NCI-H510A treated with DMSO at 0.1 percent for 48 hours (cell line): ENCODE measurements at regions not wholly inside any gene's neighbourhood (a gene's known extent, or its start where the extent isn't known, plus 50 kb on each side); places are given as distances from the start of the nearest gene placed in this dataset.
"Not testable (repeated sequence)": the region's sequence is repeated elsewhere in the genome, so short reads cannot be mapped to it uniquely, and the experiment has no call there.

Experiments
- DNase-seq: peaks from one replicate; lab custom pipeline; 2025; lab: John Stamatoyannopoulos, UW

DNA sequence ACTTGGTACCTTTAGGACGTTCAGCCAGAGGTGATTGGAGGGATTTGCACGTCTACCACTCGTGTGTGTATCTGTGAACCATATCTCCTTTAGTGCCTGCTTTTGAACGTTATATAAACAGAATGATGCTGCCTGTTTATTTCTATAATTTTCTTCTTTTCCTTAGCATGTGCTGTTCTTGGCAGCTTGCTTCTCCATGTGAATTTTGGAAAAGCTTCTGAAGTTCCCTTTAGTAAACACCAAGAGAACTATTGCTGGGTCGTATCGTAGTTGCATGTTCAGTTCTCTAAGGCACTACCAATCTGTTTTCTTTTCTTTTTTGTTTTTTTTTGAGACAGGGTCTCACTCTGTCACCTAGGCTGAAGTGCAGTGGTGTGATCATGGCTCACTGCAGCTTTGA is 73.8 kb upstream of the FANCC start:
- not testable (repeated sequence) for DNase-seq

DNA sequence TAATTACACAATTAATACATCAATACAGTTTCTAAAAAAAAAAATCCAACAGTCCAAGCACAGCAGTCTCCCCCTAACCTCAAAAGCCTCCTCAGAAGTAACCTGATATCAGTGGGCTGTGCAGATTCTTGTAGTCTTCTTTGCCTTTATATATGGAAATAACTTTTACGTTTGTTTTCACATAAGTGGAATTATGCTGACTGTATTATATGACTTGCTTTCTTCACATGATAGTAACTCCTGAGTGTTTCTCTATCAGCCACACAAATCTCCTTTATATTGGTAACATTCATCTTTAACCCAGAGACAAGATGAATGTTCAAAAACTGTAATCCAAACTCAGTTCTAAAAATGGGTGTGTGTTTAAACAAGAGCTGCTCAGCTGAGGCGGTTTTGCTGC is 71.9 kb upstream of the FANCC start:
- no peak for DNase-seq

DNA sequence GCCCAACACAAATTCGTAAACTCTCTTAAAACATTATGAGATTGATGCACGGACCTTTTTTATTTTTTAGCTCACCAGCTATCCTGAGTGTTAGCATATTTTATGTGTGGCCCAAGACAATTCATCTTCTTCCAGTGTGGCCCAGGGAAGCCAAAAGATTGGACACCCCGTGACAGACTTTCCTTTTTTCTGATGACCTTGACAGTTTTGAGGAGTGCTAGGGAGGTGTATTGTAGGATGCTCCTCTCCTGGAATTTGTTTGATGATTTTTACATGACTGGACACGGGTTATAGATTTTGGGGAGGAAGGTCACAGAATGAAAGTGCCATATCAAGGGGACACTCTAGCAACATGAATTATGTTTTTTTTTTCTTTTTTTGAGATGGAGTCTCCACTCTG is 69.3 kb upstream of the FANCC start:
- no peak for DNase-seq

DNA sequence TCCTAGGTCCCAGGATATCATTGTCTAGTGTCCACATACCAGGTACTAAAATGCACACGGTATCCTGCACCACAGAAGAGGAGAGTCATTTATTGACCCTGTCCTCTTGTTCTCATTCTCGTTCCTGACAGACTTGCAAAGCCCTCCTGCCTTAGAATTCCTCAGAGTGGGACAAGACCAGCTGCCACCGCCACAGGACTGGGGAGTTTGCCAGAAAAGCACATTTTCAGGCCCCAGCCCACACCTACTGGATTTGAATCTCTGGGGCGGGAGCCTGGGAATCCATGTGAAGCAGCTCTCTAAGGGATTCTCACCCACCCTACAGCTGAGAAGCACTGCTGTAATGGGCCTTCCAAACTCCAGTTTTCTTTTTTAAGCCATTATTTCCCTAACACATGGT is 68.0 kb upstream of the FANCC start:
- DNase-seq, result no peak

DNA sequence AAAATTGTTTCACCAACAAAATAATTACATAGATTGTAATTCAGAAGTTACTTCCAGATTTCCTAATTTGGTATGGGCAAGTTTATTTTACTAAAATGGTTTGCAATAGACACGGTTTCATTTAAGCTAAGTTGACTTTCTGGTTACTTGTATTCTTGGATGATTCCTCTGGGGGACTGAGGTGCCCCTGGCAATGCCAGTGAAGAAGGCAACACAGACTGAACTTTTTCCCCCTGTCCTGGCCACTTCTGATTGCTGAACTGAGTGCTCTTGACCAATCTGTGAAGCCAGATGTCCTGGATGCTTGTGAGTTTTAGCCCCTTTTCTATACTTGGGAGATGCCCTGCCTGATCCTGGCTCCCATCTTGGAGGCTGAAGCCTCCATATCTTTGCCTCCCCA is 66.3 kb upstream of the FANCC start:
- DNase-seq, result no peak

DNA sequence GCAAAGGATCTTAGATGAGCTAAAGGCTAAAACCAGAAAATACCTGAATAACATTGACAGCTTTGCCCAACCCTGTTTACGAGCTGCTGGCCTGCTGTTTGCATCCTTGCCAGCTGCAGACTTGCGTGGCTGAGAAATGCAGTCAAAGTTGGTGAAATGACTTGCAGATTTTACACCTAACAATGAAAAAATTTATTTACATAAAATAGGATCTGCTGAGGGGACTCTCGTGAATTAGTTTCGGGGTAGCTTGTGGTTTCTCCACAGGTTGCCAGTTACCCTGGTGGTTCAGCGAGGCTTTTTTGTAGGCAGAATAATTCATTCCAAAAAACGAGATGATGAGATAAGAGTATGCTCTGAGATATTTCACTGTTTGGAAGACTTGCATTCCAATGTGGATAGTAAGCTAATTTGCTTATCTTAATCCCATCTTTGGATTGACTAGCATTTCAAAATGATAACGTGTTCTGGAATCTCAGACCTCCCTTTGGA is 65.7 kb upstream of the FANCC start:
- no peak for DNase-seq

DNA sequence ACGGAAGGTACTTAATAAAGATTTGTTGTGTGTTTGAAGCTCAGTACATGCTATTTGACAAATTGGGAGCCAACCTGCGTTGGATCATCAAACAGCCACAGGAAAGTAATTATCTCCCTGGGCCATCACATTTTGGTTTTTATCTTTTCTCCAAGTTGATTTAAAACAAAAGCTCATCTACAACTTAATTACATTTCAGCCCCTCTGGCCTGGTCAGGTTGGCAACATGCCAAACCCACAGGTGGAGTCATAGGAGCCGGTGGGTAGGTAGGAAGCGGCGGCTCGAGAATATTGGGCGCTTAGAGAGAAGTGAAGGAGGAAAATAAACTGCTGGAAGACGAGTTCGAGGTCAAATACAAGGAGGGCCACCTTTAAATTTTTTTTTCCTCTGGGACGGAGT is 64.9 kb upstream of the FANCC start:
- no peak for DNase-seq

DNA sequence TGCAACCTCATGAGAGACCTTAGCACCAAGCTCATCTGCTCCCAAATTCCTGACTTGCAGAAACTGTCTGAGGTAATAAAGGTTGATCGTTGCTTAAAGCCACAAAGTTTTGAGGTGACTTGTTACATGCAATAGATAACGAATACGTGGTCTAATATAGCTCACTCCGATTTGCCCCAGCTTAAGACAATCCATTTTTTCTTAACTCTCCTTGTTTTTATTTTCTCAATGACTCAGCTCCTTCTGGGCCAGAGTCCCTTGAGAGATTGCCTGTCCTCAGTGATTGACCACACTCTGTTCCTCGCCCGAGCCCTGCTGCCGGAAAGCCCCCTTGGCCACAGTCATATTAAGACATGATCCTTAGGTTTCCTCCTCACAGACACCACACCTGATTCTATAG is 63.7 kb upstream of the FANCC start:
- DNase-seq, result no peak

DNA sequence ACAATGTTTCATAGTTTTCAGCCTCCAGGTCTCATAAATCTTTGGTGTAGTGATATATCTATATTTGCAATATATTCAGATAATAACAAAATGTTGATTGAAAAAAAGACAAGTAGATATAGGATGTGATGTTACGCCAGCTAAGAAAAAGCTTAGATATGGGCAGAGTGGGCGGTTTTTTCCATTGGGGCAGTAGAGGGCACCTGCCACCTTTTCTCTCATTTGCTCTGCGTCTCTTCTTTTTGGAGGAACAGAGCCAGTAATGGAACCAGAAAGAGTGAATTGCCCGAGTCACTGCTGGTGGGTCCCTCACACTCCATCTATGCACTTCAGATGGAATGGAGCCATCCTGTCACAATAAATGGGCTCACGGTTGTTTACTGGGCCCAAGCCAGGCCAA is 62.1 kb upstream of the FANCC start:
- no peak for DNase-seq

DNA sequence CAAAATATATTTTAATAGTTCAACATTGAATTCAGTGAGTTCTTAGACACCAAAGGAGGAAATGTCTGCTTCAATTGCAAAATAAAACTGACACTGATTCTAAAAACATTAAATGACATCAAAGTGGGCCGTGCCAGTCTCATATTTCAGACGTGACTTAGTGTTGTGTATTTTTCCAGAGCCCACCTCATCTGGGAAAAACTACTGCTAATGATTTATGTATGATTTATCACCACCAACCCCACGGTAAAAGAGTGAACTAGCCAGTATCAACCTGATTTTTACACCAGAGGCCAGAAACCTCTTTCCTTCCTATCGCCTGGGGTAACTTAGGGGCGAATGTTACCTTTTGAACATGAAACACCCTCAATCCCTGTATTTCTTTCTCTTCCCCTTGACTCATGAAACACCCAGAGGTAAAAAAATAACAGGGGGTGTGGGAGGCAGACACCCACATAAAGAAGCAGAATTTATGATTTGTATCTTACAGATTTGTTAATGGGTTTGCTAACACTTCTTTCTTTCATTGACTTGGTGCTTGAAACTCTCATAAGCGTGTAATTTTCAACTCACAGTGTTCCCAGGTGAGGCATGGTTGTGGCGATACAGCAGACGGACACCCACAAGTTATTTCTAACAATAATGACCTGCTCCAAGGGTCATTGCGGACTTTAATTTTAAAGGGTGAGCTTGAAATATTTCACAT is 56.4 kb upstream of the FANCC start:
- no peak for DNase-seq

DNA sequence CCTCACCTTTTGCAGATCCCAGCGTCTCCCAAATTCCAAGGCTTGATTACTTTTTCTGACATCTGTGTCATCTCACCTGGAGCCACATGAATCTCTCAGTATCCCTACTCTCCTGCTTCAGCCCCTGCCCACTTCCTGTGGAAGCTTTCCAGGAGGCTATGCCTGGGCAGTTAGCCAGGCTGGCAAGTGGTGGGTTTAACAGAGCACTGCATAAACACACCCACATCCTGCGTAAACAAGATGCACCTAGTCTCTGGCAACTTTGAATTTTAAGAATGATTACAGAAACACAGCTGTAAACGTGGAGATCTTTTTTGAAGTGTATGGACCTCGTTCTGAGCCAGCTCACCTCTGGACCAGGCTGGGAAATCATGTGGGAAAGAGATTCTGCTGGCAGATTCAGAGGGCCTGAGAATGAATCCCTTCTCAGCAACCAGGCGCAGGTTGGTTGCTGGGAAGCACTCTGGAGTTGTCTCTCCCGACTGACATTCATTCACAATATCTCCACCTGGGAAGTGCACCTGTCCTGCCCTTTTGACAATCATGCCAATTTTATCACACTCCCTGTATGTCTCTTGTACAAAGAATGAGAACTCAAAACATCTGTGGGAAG is 55.7 kb upstream of the FANCC start:
- peak; percentile 63 for DNase-seq

DNA sequence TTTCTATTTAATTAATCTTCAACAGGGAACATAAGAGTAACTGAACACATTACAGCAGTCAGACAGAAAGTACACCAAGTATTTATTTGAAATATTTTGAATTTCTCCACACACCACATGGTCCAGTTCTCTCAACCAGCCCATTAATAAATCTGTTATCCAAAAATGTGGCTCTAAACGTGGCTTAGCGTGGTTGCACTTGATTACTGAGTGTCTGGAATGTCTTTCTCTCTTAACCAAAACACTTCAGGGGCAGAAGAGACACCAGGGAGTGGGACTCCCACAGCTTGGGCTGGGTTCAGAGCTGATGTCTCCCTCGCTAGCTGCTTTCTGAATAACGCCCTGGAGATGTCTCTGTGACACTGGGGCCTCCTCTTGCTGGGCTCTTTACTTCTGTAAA is 52.6 kb upstream of the FANCC start:
- DNase-seq, result no peak

DNA sequence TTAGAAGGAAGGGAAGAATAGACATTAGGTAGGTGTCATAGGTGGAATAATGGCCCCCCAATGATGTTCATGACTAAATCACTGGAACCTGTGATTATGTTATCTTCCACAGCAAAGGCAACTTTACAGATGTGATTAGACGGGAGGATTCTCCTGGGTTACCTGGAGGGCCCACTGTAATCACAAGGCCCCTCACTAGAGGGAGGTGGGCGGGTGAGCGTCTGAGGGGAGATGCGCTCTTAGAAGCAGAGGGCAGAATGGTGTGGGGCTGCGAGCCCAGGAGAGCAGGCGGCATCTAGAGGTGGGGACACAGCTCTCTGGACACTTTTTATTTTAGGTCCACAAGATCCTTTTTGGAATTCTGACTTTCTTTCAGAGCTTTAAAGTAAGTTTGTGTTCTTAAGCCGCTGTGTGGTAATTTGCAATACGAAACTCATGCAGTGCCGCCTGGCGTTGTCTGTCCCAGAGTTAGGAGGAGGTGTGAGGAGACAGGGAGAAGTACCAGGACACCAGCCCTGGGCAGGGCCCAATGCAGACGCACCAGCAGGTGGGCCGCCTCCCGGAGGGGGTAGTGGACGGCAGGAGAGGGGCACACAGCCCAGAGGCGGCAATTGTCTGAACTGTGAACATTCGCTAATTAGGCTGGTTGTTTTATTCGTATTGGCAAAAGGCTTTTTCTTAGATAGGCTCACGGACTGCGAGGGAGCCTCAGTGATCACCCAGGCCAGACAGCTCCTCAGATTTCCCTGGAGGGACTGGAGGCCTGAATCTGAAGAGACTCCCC is 51.1 kb upstream of the FANCC start:
- DNase-seq, result no peak
